NT2/D1 (cell line): ENCODE measurements at regions not wholly inside any gene's neighbourhood (a gene's known extent, or its start where the extent isn't known, plus 50 kb on each side); places are given as distances from the start of the nearest gene placed in this dataset.

Source experiments
- YY1 ChIP-seq: IDR thresholded peaks from 2 replicates; pipeline ENCODE4 v1.6.1; 2011; ENCODE audit not compliant: insufficient read length, insufficient read depth
- ZNF274 ChIP-seq: IDR thresholded peaks from 2 replicates; pipeline ENCODE4 v1.6.1; 2011; ENCODE audit warnings: mild to moderate bottlenecking, low read depth, low read length

DNA sequence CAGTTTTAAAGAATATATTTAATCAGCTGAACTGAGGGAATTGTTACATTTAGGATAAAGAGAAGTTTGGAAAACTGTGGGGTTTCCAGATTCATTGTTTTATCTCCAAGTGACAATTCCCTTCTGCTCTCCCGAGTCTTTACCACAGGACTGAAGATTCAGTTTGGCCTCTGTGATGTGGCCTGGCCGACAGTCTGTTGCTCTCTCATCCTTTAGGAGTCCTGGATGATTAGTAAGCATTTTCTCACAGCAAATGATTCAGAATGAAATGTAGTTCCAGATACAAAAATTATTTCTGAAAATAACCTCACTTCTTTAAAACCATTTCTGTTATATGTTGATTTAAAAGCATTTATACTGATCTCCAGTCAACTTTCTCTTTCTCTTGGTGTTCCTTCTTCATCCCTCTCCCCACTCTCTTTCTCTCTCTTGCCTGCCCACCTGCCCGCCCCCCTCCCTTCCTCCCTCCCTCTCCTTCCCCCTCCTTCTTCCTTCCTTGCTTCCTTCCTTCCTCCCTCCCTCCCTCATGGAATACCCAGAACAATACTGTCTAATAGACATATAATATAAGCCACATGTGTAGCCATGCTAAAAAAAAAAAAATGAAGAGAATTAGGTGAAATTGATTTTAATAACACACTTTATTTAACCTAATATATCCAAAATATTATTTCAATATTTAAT, 254.9 kb downstream of the PRL start:
- TF ChIP-seq ZNF274 (no peak), YY1 (no peak)
